ENCODE measurements at regions not wholly inside any gene's neighbourhood (a gene's known extent, or its start where the extent isn't known, plus 50 kb on each side); places are given as distances from the start of the nearest gene placed in this dataset.

DNA sequence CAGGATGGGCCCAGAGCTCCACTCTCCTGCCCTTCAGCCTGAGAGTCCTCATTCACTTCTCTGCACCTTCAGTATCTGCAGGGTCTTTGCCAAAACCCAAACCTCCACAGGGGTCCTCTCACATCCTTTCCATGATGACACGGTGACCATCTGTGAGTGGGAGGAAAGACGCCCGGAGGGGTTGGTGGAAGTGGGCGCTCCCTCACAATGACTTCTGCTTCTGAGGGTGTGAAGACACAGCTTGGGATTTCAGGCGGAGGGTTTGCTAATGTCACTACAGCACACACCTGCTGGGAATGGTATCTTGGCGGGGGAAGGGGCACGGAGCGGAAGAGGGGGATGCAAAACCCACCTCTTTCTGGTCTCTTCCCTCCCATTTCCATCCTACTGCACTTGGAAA lies 115.1 kb upstream of the SDK2 start:
- TF ChIP-seq, protein P1, sequence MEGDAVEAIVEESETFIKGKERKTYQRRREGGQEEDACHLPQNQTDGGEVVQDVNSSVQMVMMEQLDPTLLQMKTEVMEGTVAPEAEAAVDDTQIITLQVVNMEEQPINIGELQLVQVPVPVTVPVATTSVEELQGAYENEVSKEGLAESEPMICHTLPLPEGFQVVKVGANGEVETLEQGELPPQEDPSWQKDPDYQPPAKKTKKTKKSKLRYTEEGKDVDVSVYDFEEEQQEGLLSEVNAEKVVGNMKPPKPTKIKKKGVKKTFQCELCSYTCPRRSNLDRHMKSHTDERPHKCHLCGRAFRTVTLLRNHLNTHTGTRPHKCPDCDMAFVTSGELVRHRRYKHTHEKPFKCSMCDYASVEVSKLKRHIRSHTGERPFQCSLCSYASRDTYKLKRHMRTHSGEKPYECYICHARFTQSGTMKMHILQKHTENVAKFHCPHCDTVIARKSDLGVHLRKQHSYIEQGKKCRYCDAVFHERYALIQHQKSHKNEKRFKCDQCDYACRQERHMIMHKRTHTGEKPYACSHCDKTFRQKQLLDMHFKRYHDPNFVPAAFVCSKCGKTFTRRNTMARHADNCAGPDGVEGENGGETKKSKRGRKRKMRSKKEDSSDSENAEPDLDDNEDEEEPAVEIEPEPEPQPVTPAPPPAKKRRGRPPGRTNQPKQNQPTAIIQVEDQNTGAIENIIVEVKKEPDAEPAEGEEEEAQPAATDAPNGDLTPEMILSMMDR (IDR thresholded peaks at IDR 0.05), result no peak
- no peak for TF ChIP-seq POLR2A (IDR thresholded peaks at IDR 0.05)

Data from uterus (tissue), 2 donors.